Lower lobe of right lung (tissue), 2 donors: ENCODE measurements at regions not wholly inside any gene's neighbourhood (a gene's known extent, or its start where the extent isn't known, plus 50 kb on each side); places are given as distances from the start of the nearest gene placed in this dataset.

Experiments used
- ATAC-seq, 2 donors: fragments of 200-7000 bp; cut with Tn5 transposase; one replicate each; pipeline ENCODE4 v1.9.1; 2020 to 2022; ENCODE audit warnings: mild to moderate bottlenecking in 2 of 2, moderate library complexity in 2 of 2
- DNase-seq: peaks from one replicate; pipeline ENCODE4 v3.0.0-alpha.2; 2020
- H3K27ac ChIP-seq: fragments of 200-600 bp; one replicate; pipeline ENCODE4 v1.8.0; 2022
- H3K27me3 ChIP-seq: fragments of 200-600 bp; one replicate; pipeline ENCODE4 v1.8.0; 2022; ENCODE audit warnings: low read depth
- H3K36me3 ChIP-seq: fragments of 200-600 bp; one replicate; pipeline ENCODE4 v1.8.0; 2022; ENCODE audit warnings: mild to moderate bottlenecking
- H3K4me1 ChIP-seq: fragments of 200-600 bp; one replicate; pipeline ENCODE4 v1.8.0; 2022
- H3K4me3 ChIP-seq: fragments of 200-600 bp; one replicate; pipeline ENCODE4 v1.8.0; 2022; ENCODE audit warnings: mild to moderate bottlenecking
- H3K9me3 ChIP-seq: fragments of 200-600 bp; one replicate; pipeline ENCODE4 v1.8.0; 2022
- intact Hi-C: fragments of 100-400 bp; cut with DNase I; formaldehyde crosslinking; loops from one replicate; pipeline ENCODE4 v1.11.0; 2022
- TF ChIP-seq, protein P1 (sequence below): fragments of 200-600 bp; IDR thresholded peaks from one replicate; pipeline ENCODE4 v1.8.0; 2022; ENCODE audit warnings: antibody characterized with exemption, mild to moderate bottlenecking
- donor health status: DM: no; HTN: yes; CAD: no; lungs with severe emphysema.

DNA sequence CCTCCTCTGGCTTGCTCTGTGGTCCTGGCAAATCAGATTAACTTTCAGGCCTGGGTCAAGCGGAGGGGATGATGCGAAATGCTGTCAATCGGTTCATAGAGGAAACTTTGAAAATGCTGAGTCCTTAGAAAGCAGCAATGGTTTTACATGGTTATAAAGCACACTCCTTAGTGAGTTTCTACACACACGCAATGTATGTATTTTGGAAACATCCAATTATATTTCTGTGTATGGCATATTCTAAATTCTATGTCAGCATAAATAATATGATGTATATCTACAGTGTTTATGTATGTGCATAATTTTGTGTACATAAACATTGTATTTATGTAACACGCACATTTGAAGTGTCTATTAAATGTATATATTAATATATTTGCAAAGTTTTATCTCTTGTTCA lies 118.0 kb upstream of the ARID2 start:
- intact Hi-C loops = no loop called here
- ATAC-seq (no peak), DNase-seq (no peak)
- peaks cover 12% of the 10 kb centered on the region for H3K27me3 ChIP-seq
- TF ChIP-seq, protein P1, sequence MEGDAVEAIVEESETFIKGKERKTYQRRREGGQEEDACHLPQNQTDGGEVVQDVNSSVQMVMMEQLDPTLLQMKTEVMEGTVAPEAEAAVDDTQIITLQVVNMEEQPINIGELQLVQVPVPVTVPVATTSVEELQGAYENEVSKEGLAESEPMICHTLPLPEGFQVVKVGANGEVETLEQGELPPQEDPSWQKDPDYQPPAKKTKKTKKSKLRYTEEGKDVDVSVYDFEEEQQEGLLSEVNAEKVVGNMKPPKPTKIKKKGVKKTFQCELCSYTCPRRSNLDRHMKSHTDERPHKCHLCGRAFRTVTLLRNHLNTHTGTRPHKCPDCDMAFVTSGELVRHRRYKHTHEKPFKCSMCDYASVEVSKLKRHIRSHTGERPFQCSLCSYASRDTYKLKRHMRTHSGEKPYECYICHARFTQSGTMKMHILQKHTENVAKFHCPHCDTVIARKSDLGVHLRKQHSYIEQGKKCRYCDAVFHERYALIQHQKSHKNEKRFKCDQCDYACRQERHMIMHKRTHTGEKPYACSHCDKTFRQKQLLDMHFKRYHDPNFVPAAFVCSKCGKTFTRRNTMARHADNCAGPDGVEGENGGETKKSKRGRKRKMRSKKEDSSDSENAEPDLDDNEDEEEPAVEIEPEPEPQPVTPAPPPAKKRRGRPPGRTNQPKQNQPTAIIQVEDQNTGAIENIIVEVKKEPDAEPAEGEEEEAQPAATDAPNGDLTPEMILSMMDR = no peak
- H3K27ac ChIP-seq = no peak overlapping the region
- H3K4me1 ChIP-seq = no peaks in the 10 kb centered on the region
- no peaks in the 10 kb centered on the region for H3K9me3 ChIP-seq
- no peaks in the 10 kb centered on the region for H3K36me3 ChIP-seq
- no peak overlapping the region for H3K4me3 ChIP-seq

DNA sequence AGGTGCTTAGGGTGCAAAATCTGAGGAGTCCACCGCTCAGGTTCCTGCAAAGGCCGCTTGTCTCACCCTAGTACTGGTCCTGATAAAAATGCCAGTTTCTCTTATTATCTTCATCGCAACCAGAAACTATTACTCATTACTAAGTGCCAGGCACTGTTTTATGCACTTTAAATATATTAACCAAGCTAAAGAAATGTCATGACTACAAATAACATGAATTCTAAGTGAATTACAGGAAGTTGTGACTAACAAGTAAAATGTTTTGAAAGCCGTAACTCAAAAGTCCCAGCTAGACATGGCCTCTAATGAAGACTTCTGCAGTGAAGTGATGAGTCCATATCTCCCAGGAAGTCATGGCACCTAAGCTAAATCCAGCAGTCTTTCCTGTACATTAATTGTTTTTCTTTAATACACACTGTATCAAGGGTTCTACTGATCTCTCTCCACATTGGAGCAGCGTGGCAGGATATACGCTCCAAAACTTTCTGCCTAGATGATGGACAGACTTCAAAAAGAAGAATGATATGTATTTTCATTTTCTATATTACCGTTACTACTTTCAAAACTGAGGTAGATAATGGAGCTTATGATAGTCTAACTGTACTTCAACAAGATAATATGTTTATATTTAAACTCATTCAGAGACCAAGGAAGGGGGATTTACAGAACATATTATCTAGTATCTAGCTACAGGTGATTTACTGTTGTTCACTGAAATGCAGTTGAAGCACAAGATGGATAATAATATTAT lies 117.3 kb upstream of the ARID2 start:
- H3K4me3 ChIP-seq = no peak overlapping the region
- TF ChIP-seq, protein P1 = no peak
- intact Hi-C loops = no loop called here

DNA sequence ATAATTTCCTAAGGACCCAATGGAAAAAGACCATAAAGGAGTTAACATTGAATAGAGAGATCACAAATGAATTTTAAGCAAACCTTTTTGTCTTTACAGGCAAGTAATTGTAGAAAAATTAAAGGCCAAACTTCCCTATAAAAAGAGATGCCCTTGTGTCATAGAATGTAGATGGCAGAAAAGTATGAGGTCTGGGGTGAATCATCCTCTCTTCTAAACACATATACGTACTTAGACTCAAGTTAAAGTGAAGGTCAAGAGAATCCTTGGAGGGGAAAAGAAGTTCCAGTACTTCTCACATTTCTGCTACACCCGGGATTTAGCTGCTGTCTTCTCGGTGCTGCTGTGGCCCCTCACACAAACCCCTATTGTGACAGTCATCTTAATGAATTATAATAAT lies 116.2 kb upstream of the ARID2 start:
- Histone ChIP-seq H3K27me3 (peaks cover 12% of the 10 kb centered on the region), H3K9me3 (no peaks in the 10 kb centered on the region), H3K4me1 (no peaks in the 10 kb centered on the region), H3K4me3 (no peak overlapping the region), H3K27ac (no peak overlapping the region), H3K36me3 (no peaks in the 10 kb centered on the region)
- intact Hi-C loops = no loop called here
- ATAC-seq (no peak), DNase-seq (no peak)
- TF ChIP-seq, protein P1 = no peak

More for the DNA sequence above, 117.3 kb upstream of the ARID2 start:
- DNase-seq = no peak
- no peak for ATAC-seq
- no peak overlapping the region for H3K27ac ChIP-seq
- no peaks in the 10 kb centered on the region for H3K4me1 ChIP-seq
- peaks cover 12% of the 10 kb centered on the region for H3K27me3 ChIP-seq
- H3K9me3 ChIP-seq = no peaks in the 10 kb centered on the region
- no peaks in the 10 kb centered on the region for H3K36me3 ChIP-seq

DNA sequence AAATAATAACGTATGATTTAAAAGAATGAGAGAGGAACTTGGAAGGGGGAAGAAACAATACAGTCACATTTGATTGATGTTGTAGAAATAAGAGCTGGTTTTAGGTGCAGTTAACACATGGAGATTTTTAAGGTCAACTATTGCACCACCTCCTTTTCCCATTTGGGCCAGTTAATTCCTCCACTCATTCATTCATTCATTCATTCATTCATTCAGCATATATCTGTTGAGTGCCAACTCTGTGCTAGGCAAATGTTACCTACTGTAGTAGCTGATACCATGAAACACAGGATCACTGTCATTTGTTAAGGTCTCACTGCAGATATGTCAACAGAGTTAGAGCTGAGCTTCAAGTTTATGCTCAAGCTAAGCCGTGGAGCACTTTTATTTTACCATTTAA lies 115.7 kb upstream of the ARID2 start:
- intact Hi-C loops = no loop called here
- H3K27me3 ChIP-seq = peaks cover 12% of the 10 kb centered on the region
- no peak for ATAC-seq

DNA sequence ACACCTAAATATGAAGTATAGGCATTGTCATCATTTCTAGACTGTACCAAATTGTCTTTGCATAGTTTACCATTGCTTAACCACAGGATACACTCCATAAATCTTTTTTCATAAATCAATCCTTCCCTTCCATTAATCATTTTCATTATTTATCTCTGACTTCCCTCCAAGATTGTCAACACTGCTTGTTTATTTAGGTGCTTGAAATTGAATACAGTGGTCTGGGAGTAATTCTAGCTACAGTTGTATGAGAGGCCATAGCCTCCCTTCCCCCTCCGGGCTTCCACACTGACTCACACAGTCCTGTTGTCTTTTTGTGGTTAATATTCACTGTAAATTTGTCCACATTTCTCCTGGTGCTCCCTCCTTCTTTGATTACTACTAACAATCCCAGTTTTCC lies 114.2 kb upstream of the ARID2 start:
- Histone ChIP-seq H3K36me3 (no peaks in the 10 kb centered on the region), H3K9me3 (no peaks in the 10 kb centered on the region), H3K27ac (no peak overlapping the region), H3K4me3 (no peak overlapping the region), H3K27me3 (peaks cover 12% of the 10 kb centered on the region), H3K4me1 (no peaks in the 10 kb centered on the region)
- ATAC-seq (no peak), DNase-seq (no peak)
- intact Hi-C loops = no loop called here
- TF ChIP-seq, protein P1 = no peak

More for the DNA sequence above, 115.7 kb upstream of the ARID2 start:
- H3K4me1 ChIP-seq = no peaks in the 10 kb centered on the region
- H3K4me3 ChIP-seq = no peak overlapping the region
- no peak overlapping the region for H3K27ac ChIP-seq
- DNase-seq = no peak
- H3K9me3 ChIP-seq = no peaks in the 10 kb centered on the region
- no peaks in the 10 kb centered on the region for H3K36me3 ChIP-seq
- TF ChIP-seq, protein P1 = no peak
